ENCODE measurements at regions not wholly inside any gene's neighbourhood (a gene's known extent, or its start where the extent isn't known, plus 50 kb on each side); places are given as distances from the start of the nearest gene placed in this dataset.
"Not testable (repeated sequence)": the region's sequence is repeated elsewhere in the genome, so short reads cannot be mapped to it uniquely, and the experiment has no call there.

DNA sequence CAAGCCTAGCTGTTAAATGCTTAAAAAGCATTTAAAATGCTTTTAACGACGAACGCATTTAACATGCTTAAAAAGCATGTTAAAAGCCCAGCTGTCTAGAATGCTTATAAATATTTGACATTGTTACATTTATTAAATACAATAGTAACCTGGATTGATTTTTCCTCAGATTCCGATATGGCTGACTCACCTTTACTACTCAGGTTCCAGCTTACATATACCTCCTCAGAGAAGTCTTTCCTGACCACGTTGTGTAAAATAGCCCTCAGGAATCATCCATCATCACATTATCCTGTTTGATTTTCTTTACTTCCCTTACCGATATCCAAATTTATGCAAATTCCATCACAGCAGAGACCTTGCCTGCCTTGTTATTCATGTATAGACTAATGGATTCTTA, 51.4 kb downstream of the SLC41A2 start:
- H3K4me1 Mint-ChIP-seq: no peaks in the 10 kb centered on the region
- H3K4me3 Mint-ChIP-seq: no peak overlapping the region
- H3K9me3 Mint-ChIP-seq: no peaks in the 10 kb centered on the region
- ATAC-seq (replicated peaks) (no peak), DNase-seq (no peak)
- H3K27ac Mint-ChIP-seq: no peak overlapping the region
- H3K27me3 Mint-ChIP-seq: no peaks in the 10 kb centered on the region
- H3K36me3 Mint-ChIP-seq: peaks cover 7 to 9% of the 10 kb centered on the region in 2 donors

DNA sequence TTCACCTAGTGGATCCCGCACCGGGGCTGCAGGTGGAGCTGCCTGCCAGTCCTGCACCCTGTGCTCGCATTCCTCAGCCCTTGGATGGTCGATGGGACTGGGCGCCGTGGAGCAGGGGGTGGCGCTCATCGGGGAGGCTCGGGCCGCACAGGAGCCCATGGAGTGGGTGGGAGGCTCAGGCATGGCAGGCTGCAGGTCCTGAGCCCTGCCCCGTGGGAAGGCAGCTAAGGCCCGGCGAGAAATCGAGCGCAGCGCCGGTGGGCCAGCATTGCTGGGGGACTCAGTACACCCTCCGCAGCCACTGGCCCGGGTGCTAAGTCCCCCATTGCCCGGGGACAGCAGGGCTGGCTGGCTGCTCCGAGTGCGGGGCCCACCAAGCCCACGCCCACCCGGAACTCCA, 52.6 kb downstream of the SLC41A2 start:
- H3K4me1 Mint-ChIP-seq; H3K27ac Mint-ChIP-seq; H3K27me3 Mint-ChIP-seq; H3K36me3 Mint-ChIP-seq; H3K9me3 Mint-ChIP-seq; DNase-seq; H3K4me3 Mint-ChIP-seq; ATAC-seq (replicated peaks): not testable (repeated sequence)

DNA sequence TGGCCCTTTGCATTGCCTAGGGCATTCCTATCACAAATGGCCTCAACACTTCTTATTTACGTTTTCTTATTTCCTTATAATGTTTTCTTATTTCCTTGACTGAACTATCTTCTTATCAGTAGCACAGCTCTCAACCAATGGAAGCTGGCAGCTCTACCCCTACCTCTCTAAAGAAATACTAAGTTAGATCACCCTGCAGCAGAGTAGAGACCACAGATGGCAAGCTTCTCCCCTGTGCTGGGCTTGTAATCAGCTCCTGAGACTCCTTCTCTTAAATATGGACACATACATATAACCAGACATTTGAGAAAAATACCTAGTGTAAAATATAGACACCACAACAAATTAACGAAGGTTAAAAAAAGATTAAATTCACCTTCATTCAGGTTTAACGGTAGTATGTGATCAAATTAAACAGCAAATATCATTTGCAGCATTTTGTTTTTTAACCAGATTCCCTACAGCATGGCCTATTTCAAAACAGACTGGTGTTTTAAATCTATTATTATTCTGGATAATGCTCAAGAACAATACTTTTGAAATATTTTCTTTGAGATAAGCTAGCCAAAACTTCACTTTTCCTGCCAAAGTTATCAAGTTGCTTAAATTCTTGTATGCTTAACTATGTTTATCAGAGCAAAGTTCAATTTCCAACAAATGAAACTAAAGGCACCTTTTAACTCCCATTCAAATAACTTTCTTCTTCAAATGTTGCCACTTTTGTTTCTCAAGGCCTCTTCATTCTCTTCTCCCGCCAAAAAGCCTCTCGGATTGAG, 54.3 kb downstream of the SLC41A2 start:
- Mint-ChIP-seq H3K36me3 (peaks cover 14 to 15% of the 10 kb centered on the region in 2 donors), H3K27me3 (no peaks in the 10 kb centered on the region), H3K4me1 (no peaks in the 10 kb centered on the region), H3K9me3 (peaks cover 7% of the 10 kb centered on the region in 2 donors), H3K27ac (no peak overlapping the region), H3K4me3 (no peak overlapping the region)
- ATAC-seq (replicated peaks) (no peak), DNase-seq (no peak)

DNA sequence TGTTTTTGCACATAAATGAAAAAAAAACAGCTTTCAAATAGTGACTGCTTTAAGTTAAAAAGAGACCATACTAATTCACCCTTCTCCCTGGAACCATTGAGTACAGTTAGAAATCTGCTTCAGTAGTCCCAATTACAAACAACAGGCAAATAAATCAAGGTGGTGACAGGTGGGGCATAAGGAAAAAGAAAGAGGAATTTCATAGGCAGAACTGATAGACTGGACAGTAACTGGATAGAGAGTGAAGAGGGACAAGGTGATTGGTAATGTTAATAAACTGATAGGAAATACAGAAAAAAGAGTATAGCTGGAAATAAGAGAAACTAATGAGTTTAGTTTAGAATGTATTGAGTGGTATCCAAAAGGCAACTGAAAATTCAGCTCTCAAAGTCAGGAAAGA, 56.0 kb downstream of the SLC41A2 start:
- Mint-ChIP-seq H3K36me3 (peaks cover 14% of the 10 kb centered on the region in 2 donors), H3K27ac (no peak overlapping the region), H3K4me3 (no peak overlapping the region), H3K27me3 (no peaks in the 10 kb centered on the region), H3K9me3 (peaks cover 7 to 8% of the 10 kb centered on the region in 2 donors), H3K4me1 (no peaks in the 10 kb centered on the region)
- DNase-seq: no peak
- no peak for ATAC-seq (replicated peaks)

DNA sequence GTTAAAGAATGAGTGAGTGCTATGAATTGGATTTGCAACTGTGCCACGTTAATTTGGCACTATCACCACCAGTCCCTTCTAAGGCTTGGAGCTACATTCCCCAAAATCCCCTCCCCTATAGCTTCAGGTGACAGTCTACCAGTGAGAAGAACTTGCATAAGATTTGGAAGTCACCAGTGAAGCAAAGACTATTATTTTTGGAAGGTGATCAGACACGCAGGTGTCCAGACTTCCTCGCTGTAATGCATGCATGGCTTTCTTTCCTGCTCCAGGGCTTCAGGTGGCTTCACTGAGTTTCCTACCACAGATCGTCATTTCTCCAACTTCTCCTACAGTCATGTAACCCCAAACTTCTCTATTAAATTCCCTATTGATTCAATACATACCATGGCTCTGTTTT, 61.4 kb downstream of the SLC41A2 start:
- no peak overlapping the region for H3K27ac Mint-ChIP-seq
- no peak for DNase-seq
- peaks cover 7 to 8% of the 10 kb centered on the region in 2 donors for H3K9me3 Mint-ChIP-seq
- H3K27me3 Mint-ChIP-seq: peaks cover 0 to 4% of the 10 kb centered on the region in 2 donors
- ATAC-seq (replicated peaks): no peak
- H3K36me3 Mint-ChIP-seq: peaks cover 7 to 8% of the 10 kb centered on the region in 2 donors
- H3K4me3 Mint-ChIP-seq: no peak overlapping the region
- no peaks in the 10 kb centered on the region for H3K4me1 Mint-ChIP-seq

DNA sequence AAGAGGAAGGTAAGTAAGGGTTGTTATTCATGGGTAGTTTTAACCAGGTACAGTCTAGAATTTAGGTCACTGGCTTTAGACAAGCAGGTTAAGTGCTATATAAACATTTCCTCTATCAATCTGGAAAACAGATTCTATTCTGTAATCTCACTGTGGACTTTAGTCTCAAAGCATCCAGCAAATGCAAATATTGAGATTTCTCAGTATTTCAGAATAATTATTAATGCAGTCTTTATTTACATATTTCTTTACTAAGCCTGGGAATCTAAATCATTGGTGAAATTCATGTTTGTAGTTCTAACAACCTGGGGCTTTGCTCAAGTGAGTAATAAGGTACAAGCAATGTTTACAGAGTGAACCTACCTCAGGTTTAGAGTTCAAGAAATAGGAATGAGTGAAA, 61.9 kb downstream of the SLC41A2 start:
- Mint-ChIP-seq H3K36me3 (peaks cover 7 to 8% of the 10 kb centered on the region in 2 donors), H3K4me1 (peaks cover under 1 to 2% of the 10 kb centered on the region in 2 donors), H3K27ac (no peak overlapping the region), H3K27me3 (peaks cover 0 to 4% of the 10 kb centered on the region in 2 donors), H3K9me3 (peaks cover 7 to 8% of the 10 kb centered on the region in 2 donors), H3K4me3 (no peak overlapping the region)
- ATAC-seq (replicated peaks): no peak
- no peak for DNase-seq

DNA sequence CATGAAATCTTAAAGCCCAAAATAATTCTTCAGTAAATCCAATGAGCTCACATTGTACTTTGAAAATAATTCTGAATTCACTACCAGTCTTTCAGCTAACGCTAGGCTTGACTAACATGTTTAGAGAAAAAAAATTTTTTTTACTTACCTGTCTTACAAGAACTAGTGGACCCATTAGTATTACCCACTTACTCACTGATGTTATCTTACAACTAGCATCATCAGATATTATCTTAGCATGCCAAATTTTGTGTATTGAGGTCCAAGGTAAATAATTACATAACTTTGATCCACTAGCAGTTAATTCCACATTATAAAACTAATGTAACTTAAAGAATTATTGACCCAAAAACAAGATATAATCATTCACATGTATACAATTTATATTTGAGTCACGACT, 62.7 kb downstream of the SLC41A2 start:
- peaks cover 7 to 9% of the 10 kb centered on the region in 2 donors for H3K4me1 Mint-ChIP-seq

DNA sequence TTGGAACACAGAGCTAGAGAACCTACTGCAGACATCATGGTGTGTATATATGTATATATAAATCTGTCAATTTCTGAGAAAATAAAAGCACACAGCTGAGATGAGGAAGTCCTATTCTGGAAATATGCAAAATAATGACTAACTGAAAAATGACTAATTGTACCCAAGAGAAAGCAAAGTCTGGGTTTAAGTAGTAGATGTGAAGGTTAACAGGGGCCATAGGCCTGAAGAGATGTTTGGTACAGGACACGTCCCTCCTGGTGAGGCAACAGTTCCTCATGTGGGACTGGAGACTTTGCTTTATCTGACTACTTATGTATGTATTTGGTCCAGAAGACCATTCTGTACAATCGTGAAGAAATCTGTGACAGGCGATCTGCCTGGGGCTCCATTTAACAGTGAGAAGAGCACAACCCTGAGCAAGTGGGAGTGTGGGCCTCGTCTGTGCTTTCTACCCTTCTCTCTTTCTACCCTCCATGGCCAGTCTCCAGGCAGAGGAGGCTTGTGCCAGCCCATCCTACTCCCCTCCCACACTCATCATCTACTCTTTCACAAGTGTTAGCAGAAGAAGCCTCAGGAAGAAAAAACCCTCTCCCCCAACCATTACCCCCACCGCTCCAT, 67.5 kb downstream of the SLC41A2 start:
- DNase-seq (no peak), ATAC-seq (replicated peaks) (peak; percentile 93 to 95)
- H3K27ac Mint-ChIP-seq: peak overlapping the region; percentile 52
- peaks cover 0 to 2% of the 10 kb centered on the region in 2 donors for H3K9me3 Mint-ChIP-seq
- peak overlapping the region in 1 of 2 donors; percentile 5 for H3K4me3 Mint-ChIP-seq
- peaks cover 9 to 23% of the 10 kb centered on the region in 2 donors for H3K4me1 Mint-ChIP-seq
- H3K27me3 Mint-ChIP-seq: peaks cover 0 to 4% of the 10 kb centered on the region in 2 donors
- H3K36me3 Mint-ChIP-seq: peaks cover 0 to 3% of the 10 kb centered on the region in 2 donors

More for the DNA sequence above, 62.7 kb downstream of the SLC41A2 start:
- no peak overlapping the region for H3K27ac Mint-ChIP-seq
- DNase-seq (no peak), ATAC-seq (replicated peaks) (no peak)
- peaks cover 7 to 8% of the 10 kb centered on the region in 2 donors for H3K36me3 Mint-ChIP-seq
- peaks cover 7 to 10% of the 10 kb centered on the region in 2 donors for H3K9me3 Mint-ChIP-seq
- H3K4me3 Mint-ChIP-seq: no peak overlapping the region
- peaks cover 0 to 4% of the 10 kb centered on the region in 2 donors for H3K27me3 Mint-ChIP-seq

DNA sequence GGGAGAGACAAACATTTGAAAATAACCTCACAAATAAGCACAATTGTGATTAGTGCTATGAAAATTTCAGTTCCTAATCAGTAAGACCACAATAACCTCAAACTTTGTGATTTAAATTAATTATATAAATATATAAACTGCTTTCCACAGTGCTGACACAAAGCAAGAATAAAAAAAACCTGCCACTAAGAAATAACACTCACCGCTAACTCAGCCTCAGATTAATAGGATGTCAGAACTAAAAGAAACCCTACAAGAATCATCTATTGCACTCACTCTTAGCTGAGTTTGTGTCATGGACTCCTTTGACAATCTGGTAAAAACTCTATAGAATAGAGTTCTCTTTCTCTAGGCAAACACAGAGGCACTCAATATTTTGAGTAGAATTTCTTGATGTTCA, 68.4 kb downstream of the SLC41A2 start:
- peaks cover 0 to 2% of the 10 kb centered on the region in 2 donors for H3K9me3 Mint-ChIP-seq
- peaks cover 0 to 4% of the 10 kb centered on the region in 2 donors for H3K27me3 Mint-ChIP-seq
- no peak overlapping the region for H3K27ac Mint-ChIP-seq
- peaks cover 9 to 23% of the 10 kb centered on the region in 2 donors for H3K4me1 Mint-ChIP-seq
- peaks cover 0 to 3% of the 10 kb centered on the region in 2 donors for H3K36me3 Mint-ChIP-seq
- H3K4me3 Mint-ChIP-seq: no peak overlapping the region
- DNase-seq (no peak), ATAC-seq (replicated peaks) (peak; percentile 48 to 60)

DNA sequence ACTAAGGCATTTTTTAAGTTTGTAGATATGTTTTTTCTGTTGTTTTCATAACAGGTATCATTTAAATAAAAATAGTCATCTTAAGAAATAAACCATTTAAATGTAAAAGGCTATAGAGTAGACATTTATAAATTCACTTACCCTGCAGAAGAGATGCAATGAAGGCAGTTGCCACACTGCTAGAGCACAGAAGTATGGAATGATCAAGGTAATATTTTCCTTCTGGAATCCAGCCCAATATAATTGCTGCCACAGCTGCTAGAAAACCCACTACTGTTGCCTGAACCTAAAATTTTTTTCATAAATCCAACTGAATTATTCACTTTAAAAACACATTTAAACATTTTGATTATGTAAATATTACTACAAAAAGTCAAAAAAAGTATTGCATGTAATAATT, 69.2 kb downstream of the SLC41A2 start:
- no peak overlapping the region for H3K4me3 Mint-ChIP-seq
- no peak overlapping the region for H3K27ac Mint-ChIP-seq
- H3K4me1 Mint-ChIP-seq: peaks cover 9 to 23% of the 10 kb centered on the region in 2 donors
- H3K9me3 Mint-ChIP-seq: peaks cover 0 to 2% of the 10 kb centered on the region in 2 donors
- peaks cover 0 to 4% of the 10 kb centered on the region in 2 donors for H3K27me3 Mint-ChIP-seq
- peaks cover 4 to 8% of the 10 kb centered on the region in 2 donors for H3K36me3 Mint-ChIP-seq
- no peak for DNase-seq
- no peak for ATAC-seq (replicated peaks)

DNA sequence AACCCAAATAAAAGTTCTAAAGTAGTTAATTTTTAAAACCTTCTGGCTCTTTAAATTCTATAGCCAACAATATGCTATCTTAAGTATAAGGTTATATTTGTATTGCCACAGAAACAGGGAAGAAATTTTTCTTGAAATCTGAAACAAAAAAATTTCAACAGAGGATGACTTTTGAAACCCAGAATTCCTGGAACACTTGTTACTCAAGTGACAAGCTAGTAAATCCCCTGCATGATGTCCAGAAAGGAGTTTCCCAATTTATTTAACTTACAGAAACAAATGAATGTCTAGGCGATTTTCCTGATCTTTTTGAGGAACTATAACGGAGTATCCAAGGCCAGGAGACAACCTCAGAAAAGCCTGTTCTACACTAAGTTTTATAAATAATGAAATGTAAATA, 69.6 kb downstream of the SLC41A2 start:
- no peak for DNase-seq
- no peak overlapping the region for H3K27ac Mint-ChIP-seq
- peaks cover 9 to 23% of the 10 kb centered on the region in 2 donors for H3K4me1 Mint-ChIP-seq
- no peak for ATAC-seq (replicated peaks)
- peaks cover 5 to 10% of the 10 kb centered on the region in 2 donors for H3K36me3 Mint-ChIP-seq
- peaks cover 0 to 2% of the 10 kb centered on the region in 2 donors for H3K9me3 Mint-ChIP-seq
- no peak overlapping the region for H3K4me3 Mint-ChIP-seq
- H3K27me3 Mint-ChIP-seq: peaks cover 0 to 4% of the 10 kb centered on the region in 2 donors

DNA sequence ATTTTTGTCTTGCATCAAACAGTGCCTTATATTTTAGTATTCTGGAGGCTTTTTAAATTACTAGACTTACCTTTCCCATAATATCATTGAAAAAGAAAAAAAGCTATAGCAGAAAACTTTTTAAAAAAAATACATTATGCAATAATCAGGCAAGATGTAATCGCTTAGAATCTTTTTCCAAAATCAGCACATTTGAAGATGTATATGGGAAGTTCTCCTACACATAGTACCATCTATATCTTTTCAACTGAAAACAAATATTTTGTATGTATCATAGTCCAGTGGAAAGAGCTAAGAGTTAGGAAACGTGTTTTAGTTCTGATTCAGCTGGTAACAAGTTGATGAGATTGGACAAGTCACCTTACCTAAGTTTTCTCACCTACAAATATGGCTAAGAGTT, 70.6 kb downstream of the SLC41A2 start:
- Mint-ChIP-seq H3K27me3 (no peaks in the 10 kb centered on the region), H3K36me3 (peaks cover 8 to 17% of the 10 kb centered on the region in 2 donors), H3K27ac (no peak overlapping the region), H3K4me1 (peaks cover 9 to 23% of the 10 kb centered on the region in 2 donors), H3K4me3 (no peak overlapping the region), H3K9me3 (peaks cover 0 to 3% of the 10 kb centered on the region in 2 donors)
- DNase-seq (no peak), ATAC-seq (replicated peaks) (no peak)

DNA sequence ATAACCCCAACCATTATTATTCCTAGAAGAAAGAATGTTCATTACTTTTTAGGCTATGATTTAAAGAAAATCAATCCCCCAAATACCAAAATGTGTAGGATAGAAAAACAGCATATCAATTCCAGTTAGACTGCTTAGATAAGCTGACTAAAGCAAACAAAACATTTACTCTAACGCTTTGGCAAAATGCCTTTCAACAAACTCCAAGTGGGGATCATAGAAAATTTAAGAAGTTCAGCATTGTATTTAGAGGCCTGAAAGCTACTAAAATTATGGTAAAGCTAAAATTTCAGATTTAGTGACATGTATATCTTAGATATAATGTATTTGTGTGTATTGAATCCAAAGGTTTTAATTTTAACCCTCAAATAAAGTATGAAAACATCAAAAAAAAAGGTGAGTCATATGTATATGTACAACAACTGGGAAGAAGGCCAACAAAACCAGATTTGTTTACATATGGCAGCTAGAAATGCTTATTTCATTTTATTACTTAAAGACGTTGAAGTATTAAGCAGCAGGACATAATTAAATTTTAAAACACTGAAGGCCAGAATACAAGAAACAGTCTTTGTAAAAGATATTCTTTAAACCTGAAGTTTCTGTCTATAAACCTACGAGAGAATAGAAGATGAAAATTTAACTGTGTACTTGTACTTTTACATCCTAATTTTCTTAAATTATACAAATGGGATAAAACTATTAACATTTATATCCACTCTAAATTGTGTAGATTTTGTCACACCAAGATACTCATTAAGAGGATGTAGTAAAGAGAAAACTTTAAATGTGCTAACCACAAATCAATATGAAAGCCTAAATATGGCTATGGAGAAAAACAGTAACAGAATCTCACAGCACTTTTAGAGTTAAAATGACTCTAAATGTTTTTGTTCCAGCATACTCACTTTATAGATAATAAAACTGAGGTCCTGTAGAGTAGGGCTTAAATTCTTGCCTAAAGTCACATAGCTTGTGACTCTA, 71.4 kb downstream of the SLC41A2 start:
- peaks cover 10 to 17% of the 10 kb centered on the region in 2 donors for H3K36me3 Mint-ChIP-seq
- ATAC-seq (replicated peaks) (no peak), DNase-seq (no peak)
- H3K4me3 Mint-ChIP-seq: no peak overlapping the region
- no peaks in the 10 kb centered on the region for H3K27me3 Mint-ChIP-seq
- no peak overlapping the region for H3K27ac Mint-ChIP-seq
- peaks cover 9 to 23% of the 10 kb centered on the region in 2 donors for H3K4me1 Mint-ChIP-seq
- peaks cover 0 to 3% of the 10 kb centered on the region in 2 donors for H3K9me3 Mint-ChIP-seq

DNA sequence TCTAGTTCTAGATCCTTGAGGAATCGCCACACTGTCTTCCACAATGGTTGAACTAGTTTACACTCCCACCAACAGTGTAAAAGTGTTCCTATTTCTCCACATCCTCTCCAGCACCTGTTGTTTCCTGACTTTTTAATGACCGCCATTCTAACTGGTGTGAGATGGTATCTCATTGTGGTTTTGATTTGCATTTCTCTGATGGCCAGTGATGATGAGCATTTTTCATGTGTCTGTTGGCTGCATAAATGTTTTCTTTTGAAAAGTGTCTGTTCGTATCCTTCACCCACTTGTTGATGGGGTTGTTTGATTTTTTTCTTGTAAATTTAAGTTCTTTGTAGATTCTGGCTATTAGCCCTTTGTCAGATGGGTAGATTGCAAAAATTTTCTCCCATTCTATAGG, 79.2 kb downstream of the SLC41A2 start:
- not testable (repeated sequence) for H3K4me3 Mint-ChIP-seq; DNase-seq; H3K27me3 Mint-ChIP-seq; H3K36me3 Mint-ChIP-seq; H3K9me3 Mint-ChIP-seq; H3K27ac Mint-ChIP-seq; H3K4me1 Mint-ChIP-seq; ATAC-seq (replicated peaks)

Measured in stimulated activated naive B cell treated with anti-CD40 and anti-IgM and Interleukin-4, amounts not matched to agents 10 μg/mL and 1 μg/mL and 100 μg/mL, for 72 hours (primary cell).